Kasumi-1 (cell line): ENCODE measurements at regions not wholly inside any gene's neighbourhood (a gene's known extent, or its start where the extent isn't known, plus 50 kb on each side); places are given as distances from the start of the nearest gene placed in this dataset.

Experiments
- DNase-seq, 2 experiments: peaks; one replicate each; lab custom pipeline; 2025; lab: John Stamatoyannopoulos, UW

- DNase-seq = no peak
Observed at GRCh38 chr1:37242501-37242900, 208.2 kb upstream of the GRIK3 start.

GRCh38 chr1:37243368-37244082, 209.2 kb upstream of the GRIK3 start:
- no peak for DNase-seq

- no peak for DNase-seq
Observed at GRCh38 chr1:37244083-37244480, 209.8 kb upstream of the GRIK3 start.

GRCh38 chr1:37244815-37245214, 210.5 kb upstream of the GRIK3 start:
- no peak for DNase-seq

- DNase-seq = no peak
Observed at GRCh38 chr1:37246631-37247030, 212.3 kb upstream of the GRIK3 start.

GRCh38 chr1:37250371-37250770, 216.1 kb upstream of the GRIK3 start:
- DNase-seq = no peak

- peak in 1 of 2 experiments; percentile 2 for DNase-seq
Observed at GRCh38 chr1:37255136-37255795, 219.1 kb upstream of the ZC3H12A start.

- no peak for DNase-seq
Observed at GRCh38 chr1:37255868-37256267, 218.5 kb upstream of the ZC3H12A start.

- DNase-seq = no peak
Observed at GRCh38 chr1:37257646-37258045, 216.7 kb upstream of the ZC3H12A start.

GRCh38 chr1:37258068-37258467, 216.3 kb upstream of the ZC3H12A start:
- DNase-seq = no peak

- DNase-seq = no peak
Observed at GRCh38 chr1:37259019-37259418, 215.4 kb upstream of the ZC3H12A start.

- no peak for DNase-seq
Observed at GRCh38 chr1:37261129-37261528, 213.3 kb upstream of the ZC3H12A start.

GRCh38 chr1:37262439-37263170, 211.8 kb upstream of the ZC3H12A start:
- DNase-seq = no peak

- no peak for DNase-seq
Observed at GRCh38 chr1:37265156-37265555, 209.2 kb upstream of the ZC3H12A start.

GRCh38 chr1:37265786-37266667, 208.4 kb upstream of the ZC3H12A start:
- DNase-seq = no peak

GRCh38 chr1:37267111-37267835, 207.1 kb upstream of the ZC3H12A start:
- DNase-seq = no peak

- DNase-seq = no peak
Observed at GRCh38 chr1:37270639-37271038, 203.7 kb upstream of the ZC3H12A start.

GRCh38 chr1:37272626-37273025, 201.8 kb upstream of the ZC3H12A start:
- DNase-seq = no peak

GRCh38 chr1:37274486-37274885, 199.9 kb upstream of the ZC3H12A start:
- DNase-seq = no peak

- no peak for DNase-seq
Observed at GRCh38 chr1:37274938-37275631, 199.3 kb upstream of the ZC3H12A start.

- DNase-seq = no peak
Observed at GRCh38 chr1:37277366-37277765, 197.0 kb upstream of the ZC3H12A start.
